Nephron (organoid): ENCODE measurements at regions not wholly inside any gene's neighbourhood (a gene's known extent, or its start where the extent isn't known, plus 50 kb on each side); places are given as distances from the start of the nearest gene placed in this dataset.
A peak's percentile ranks its signal among the peaks of the same experiment; 100 is the strongest.

Experiments
- H3K27ac Mint-ChIP-seq, 3 experiments: 2 replicates each; pipeline ENCODE4 v1.8.0; 2020; ENCODE audit warnings: mixed read lengths in 3 of 3, mild to moderate bottlenecking in 2 of 3, moderate library complexity in 1 of 3
- H3K27me3 Mint-ChIP-seq: 2 replicates; pipeline ENCODE4 v1.8.0; 2021; ENCODE audit warnings: low read depth, mild to moderate bottlenecking, moderate library complexity, mixed read lengths
- H3K36me3 Mint-ChIP-seq: 2 replicates; pipeline ENCODE4 v1.8.0; 2020; ENCODE audit warnings: low read depth, mixed read lengths
- H3K4me1 Mint-ChIP-seq: 2 replicates; pipeline ENCODE4 v1.8.0; 2020; ENCODE audit warnings: mixed read lengths
- H3K4me3 Mint-ChIP-seq, 3 experiments: 2 replicates each; pipeline ENCODE4 v1.8.0; 2020; ENCODE audit warnings: mild to moderate bottlenecking in 3 of 3, mixed read lengths in 3 of 3, moderate library complexity in 2 of 3
- H3K9me3 Mint-ChIP-seq: 2 replicates; pipeline ENCODE4 v1.8.0; 2020; ENCODE audit warnings: mixed read lengths
- TF ChIP-seq, protein P1 (sequence below), 3 experiments: fragments of 200-600 bp; sonication (generic); IDR thresholded peaks; one replicate each; pipeline ENCODE4 v1.5.0; 2021; ENCODE audit warnings: antibody characterized with exemption in 3 of 3; ENCODE audit not compliant: unreplicated experiment in 3 of 3

DNA sequence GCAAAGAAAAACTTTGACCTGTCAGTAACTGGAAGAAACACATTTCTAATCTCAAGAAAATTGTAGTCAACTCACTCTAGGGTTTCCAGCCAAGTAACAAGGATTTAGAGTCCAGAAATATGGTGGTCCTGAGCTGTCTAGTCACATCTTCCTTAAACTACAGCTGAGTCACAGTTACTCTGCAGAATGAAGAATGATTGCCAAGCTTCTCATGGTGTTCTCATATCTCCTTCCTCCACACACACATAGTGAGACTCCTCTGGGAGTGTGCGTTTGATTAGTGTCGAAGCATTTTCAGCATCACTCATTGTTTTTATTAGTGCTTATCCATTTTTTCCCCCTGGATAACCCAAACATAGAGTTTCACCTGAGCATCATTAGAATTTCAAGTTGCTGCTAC lies 93.1 kb upstream of the CXCL12 start:
- peaks cover 57% of the 10 kb centered on the region for H3K4me1 Mint-ChIP-seq

DNA sequence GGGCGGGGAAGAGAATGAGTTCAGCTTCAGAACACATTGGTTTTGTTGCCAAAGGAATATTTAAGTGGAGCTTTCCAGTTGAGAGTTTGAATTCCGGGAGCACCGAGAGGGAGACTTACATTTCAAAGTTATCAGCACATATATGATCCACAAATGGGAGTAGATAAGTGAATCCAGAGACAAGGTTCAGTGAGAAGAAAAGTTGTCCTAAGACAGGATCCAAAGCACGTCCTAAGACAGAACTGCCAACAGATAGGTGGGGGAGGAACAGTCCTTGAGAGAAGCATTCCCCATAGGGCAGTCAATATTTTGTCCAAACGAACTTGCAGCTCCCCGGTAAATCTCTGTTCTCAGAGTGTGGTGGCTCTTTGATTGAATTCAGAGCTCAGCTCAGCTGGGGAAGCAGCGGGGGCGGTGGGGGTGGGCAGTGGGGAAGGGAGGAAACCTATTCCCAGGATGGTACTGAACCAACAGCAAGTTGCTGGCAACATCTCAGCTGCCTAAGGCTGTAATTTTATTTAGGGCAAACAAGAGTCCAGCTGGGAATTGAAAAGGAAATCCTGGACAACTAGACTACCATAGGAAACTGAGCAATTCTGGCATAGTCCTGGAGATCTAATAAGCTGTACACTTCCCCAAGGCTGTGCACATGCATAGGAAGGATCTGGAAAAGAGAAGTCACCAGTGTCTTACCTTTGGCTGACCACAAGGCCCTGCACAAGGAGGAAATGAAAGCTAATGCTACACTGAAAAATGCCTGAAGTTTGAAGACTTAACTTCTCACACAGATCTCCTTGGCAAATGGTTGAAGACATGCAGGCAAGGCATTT lies 94.2 kb upstream of the CXCL12 start:
- Mint-ChIP-seq H3K4me3 (peak overlapping the region in 1 of 3 experiments; percentile 17), H3K27me3 (peaks cover 5% of the 10 kb centered on the region), H3K36me3 (peaks cover 9% of the 10 kb centered on the region), H3K4me1 (peaks cover 47% of the 10 kb centered on the region), H3K9me3 (peaks cover 18% of the 10 kb centered on the region), H3K27ac (peak overlapping the region; percentile 60 to 90 (median 86))
- TF ChIP-seq, protein P1, sequence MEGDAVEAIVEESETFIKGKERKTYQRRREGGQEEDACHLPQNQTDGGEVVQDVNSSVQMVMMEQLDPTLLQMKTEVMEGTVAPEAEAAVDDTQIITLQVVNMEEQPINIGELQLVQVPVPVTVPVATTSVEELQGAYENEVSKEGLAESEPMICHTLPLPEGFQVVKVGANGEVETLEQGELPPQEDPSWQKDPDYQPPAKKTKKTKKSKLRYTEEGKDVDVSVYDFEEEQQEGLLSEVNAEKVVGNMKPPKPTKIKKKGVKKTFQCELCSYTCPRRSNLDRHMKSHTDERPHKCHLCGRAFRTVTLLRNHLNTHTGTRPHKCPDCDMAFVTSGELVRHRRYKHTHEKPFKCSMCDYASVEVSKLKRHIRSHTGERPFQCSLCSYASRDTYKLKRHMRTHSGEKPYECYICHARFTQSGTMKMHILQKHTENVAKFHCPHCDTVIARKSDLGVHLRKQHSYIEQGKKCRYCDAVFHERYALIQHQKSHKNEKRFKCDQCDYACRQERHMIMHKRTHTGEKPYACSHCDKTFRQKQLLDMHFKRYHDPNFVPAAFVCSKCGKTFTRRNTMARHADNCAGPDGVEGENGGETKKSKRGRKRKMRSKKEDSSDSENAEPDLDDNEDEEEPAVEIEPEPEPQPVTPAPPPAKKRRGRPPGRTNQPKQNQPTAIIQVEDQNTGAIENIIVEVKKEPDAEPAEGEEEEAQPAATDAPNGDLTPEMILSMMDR (IDR thresholded peaks at IDR 0.05; ENCODE audit: unreplicated experiment in 3 of 3): no peak

More for the DNA sequence above, 93.1 kb upstream of the CXCL12 start:
- peak overlapping the region in 1 of 3 experiments; percentile 1 for H3K4me3 Mint-ChIP-seq
- H3K27me3 Mint-ChIP-seq: peaks cover 5% of the 10 kb centered on the region
- TF ChIP-seq, protein P1 (IDR thresholded peaks at IDR 0.05; ENCODE audit: unreplicated experiment in 3 of 3): no peak
- H3K27ac Mint-ChIP-seq: peak overlapping the region; percentile 60 to 86 (median 77)
- H3K9me3 Mint-ChIP-seq: peaks cover 18% of the 10 kb centered on the region
- H3K36me3 Mint-ChIP-seq: peaks cover 9% of the 10 kb centered on the region

DNA sequence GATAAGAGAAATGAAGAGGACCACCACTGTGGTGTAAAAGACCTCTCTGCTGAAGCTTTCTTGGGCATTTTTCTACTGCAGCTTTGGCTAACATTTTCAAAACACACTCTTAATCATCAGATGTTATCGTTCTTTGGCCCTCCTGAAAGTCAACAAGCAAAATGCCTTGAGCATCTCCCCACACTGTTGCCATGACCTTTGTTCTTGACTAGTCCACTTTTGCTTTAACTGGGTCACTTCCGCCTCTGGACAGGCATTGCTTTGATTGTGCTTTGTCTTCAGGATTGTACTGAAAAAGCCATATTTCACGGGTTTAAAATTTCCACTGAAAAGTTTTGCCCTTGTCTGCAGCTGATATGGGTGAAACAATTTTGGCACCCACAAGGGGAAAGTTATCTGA lies 107.8 kb upstream of the CXCL12 start:
- no peak overlapping the region for H3K4me3 Mint-ChIP-seq
- H3K36me3 Mint-ChIP-seq: no peaks in the 10 kb centered on the region
- no peaks in the 10 kb centered on the region for H3K4me1 Mint-ChIP-seq
- H3K27ac Mint-ChIP-seq: no peak overlapping the region
- TF ChIP-seq, protein P1 (IDR thresholded peaks at IDR 0.05; ENCODE audit: unreplicated experiment in 3 of 3): no peak
- H3K9me3 Mint-ChIP-seq: peaks cover 25% of the 10 kb centered on the region
- H3K27me3 Mint-ChIP-seq: peaks cover 5% of the 10 kb centered on the region

DNA sequence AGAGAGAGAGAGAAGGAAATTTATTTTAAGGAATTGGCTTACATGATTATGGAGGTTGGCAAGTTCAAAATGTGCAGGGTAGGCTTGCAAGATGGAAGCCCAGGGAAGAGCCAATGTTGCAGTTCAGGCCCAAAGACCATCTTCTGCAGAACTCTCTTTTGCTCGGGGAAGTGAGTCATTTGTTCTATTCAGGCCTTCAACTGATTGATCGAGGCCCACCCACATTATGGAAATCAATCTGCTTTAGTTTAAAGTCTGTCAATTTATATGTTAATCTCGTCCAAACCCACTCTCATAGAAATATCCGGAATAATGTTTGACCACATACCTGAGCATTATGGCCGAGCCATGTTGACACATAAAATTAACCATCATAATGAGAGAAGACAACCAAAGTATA lies 113.3 kb upstream of the CXCL12 start:
- TF ChIP-seq, protein P1 (IDR thresholded peaks at IDR 0.05; ENCODE audit: unreplicated experiment in 3 of 3): no peak
- Mint-ChIP-seq H3K9me3 (peaks cover 12% of the 10 kb centered on the region), H3K4me3 (no peak overlapping the region), H3K4me1 (no peaks in the 10 kb centered on the region), H3K27ac (no peak overlapping the region), H3K27me3 (no peaks in the 10 kb centered on the region), H3K36me3 (no peaks in the 10 kb centered on the region)

DNA sequence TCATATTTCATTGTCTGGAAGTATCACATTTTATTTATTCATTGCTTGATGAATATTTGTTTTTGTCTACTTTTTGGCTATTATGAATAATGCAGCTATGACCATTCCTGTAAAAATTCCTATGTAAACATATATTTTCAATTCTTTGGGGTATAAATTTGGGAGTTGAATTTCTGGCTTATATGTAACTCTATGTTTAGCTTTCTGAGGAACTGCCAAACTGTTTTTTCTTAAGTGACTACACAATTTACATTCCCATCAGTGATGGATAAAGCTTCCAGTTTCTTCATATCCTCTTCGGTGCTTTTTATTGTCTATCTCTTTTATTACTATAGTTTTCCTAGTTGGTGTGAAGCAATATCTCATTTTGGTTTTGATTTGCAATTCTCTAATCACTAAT lies 115.6 kb upstream of the CXCL12 start:
- H3K4me3 Mint-ChIP-seq: no peak overlapping the region
- TF ChIP-seq, protein P1 (IDR thresholded peaks at IDR 0.05; ENCODE audit: unreplicated experiment in 3 of 3): no peak
- H3K27me3 Mint-ChIP-seq: no peaks in the 10 kb centered on the region
- no peaks in the 10 kb centered on the region for H3K4me1 Mint-ChIP-seq
- peak overlapping the region in 1 of 3 experiments; percentile 47 for H3K27ac Mint-ChIP-seq
- no peaks in the 10 kb centered on the region for H3K36me3 Mint-ChIP-seq
- peaks cover 17% of the 10 kb centered on the region for H3K9me3 Mint-ChIP-seq

DNA sequence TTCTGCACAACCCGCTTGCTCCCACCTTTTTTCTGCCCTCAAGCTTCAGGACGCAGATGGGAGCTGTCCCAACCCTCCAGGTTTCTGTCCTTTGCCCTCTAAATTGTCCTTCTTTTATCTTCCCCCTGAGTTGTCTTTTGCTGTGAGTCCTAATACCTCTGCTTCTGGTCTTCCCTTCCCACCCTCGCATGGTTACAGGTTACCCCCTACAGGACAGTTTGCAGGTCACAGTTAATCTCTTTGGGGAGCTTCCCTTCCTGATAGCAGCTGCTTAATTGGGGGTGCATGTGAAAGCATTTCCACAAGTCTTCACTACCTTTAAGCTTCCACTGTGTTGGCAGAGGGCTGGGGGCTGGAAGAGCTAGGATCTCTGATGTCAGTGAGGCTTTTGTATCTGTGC lies 121.5 kb upstream of the CXCL12 start:
- Mint-ChIP-seq H3K9me3 (peaks cover 10% of the 10 kb centered on the region), H3K27me3 (peaks cover 40% of the 10 kb centered on the region), H3K27ac (no peak overlapping the region), H3K4me1 (peaks cover 15% of the 10 kb centered on the region), H3K36me3 (no peaks in the 10 kb centered on the region), H3K4me3 (no peak overlapping the region)
- TF ChIP-seq, protein P1 (IDR thresholded peaks at IDR 0.05; ENCODE audit: unreplicated experiment in 3 of 3): no peak
